SK-N-SH treated with all-trans-retinoic acid at 6 μM for 48 hours (cell line): ENCODE measurements at regions not wholly inside any gene's neighbourhood (a gene's known extent, or its start where the extent isn't known, plus 50 kb on each side); places are given as distances from the start of the nearest gene placed in this dataset.

Experiments used
- ATAC-seq: fragments of 200-7000 bp; cut with Tn5 transposase; 3 replicates; pipeline ENCODE4 v1.9.1; 2020; ENCODE audit warnings: mild to moderate bottlenecking, moderate library complexity
- ARNTL ChIP-seq: fragments of 450-650 bp; formaldehyde crosslinking; IDR thresholded peaks from 2 replicates; pipeline ENCODE4 v1.5.0; 2020; ENCODE audit warnings: low read depth, mild to moderate bottlenecking, moderate library complexity, borderline replicate concordance
- BACH2 ChIP-seq: fragments of 250-450 bp; sonication (Bioruptor Pico); IDR thresholded peaks from 2 replicates; pipeline ENCODE4 v1.9.0; 2021; ENCODE audit warnings: mild to moderate bottlenecking, borderline replicate concordance
- ESRRG ChIP-seq: fragments of 250-450 bp; sonication (Bioruptor Pico); IDR thresholded peaks from 2 replicates; pipeline ENCODE4 v1.6.1; 2021; ENCODE audit warnings: mild to moderate bottlenecking
- ISL1 ChIP-seq: fragments of 250-450 bp; sonication (Bioruptor Pico); IDR thresholded peaks from 2 replicates; pipeline ENCODE4 v2.1.2; 2022; ENCODE audit warnings: mild to moderate bottlenecking, moderate library complexity
- OSR1 ChIP-seq: fragments of 250-450 bp; sonication (Bioruptor Pico); IDR thresholded peaks from 2 replicates; pipeline ENCODE4 v1.8.0; 2022; ENCODE audit warnings: moderate library complexity, mild to moderate bottlenecking, inconsistent platforms
- PPARA ChIP-seq: fragments of 250-450 bp; sonication (Bioruptor Pico); IDR thresholded peaks from 2 replicates; pipeline ENCODE4 v1.5.0; 2020; ENCODE audit warnings: mild to moderate bottlenecking, borderline replicate concordance
- RARB ChIP-seq: fragments of 250-450 bp; sonication (Bioruptor Pico); IDR thresholded peaks from 2 replicates; pipeline ENCODE4 v1.8.0; 2021; ENCODE audit warnings: mild to moderate bottlenecking, moderate library complexity
- TOX ChIP-seq: fragments of 250-450 bp; sonication (Bioruptor Pico); IDR thresholded peaks from 2 replicates; pipeline ENCODE4 v1.8.0; 2021; ENCODE audit warnings: mild to moderate bottlenecking, moderate library complexity, borderline replicate concordance
- ZC3H10 ChIP-seq: fragments of 250-450 bp; sonication (Bioruptor Pico); IDR thresholded peaks from 2 replicates; pipeline ENCODE4 v1.5.1; 2021; ENCODE audit warnings: mild to moderate bottlenecking, moderate library complexity
- ZFP3 ChIP-seq: fragments of 250-450 bp; sonication (Bioruptor Pico); IDR thresholded peaks from 2 replicates; pipeline ENCODE4 v1.5.0; 2020; ENCODE audit warnings: mild to moderate bottlenecking, moderate library complexity
- ZFP30 ChIP-seq: fragments of 450-650 bp; formaldehyde crosslinking; IDR thresholded peaks from 2 replicates; pipeline ENCODE4 v1.5.0; 2022; ENCODE audit warnings: mild to moderate bottlenecking, moderate library complexity
- ZNF565 ChIP-seq: fragments of 450-650 bp; formaldehyde crosslinking; conservative IDR thresholded peaks from 2 replicates; pipeline ENCODE4 v1.5.0; 2020; ENCODE audit warnings: low read depth, mild to moderate bottlenecking, moderate library complexity
- ZNF70 ChIP-seq: fragments of 450-650 bp; formaldehyde crosslinking; IDR thresholded peaks from 2 replicates; pipeline ENCODE4 v1.5.0; 2020; ENCODE audit warnings: mild to moderate bottlenecking, moderate library complexity
- TF ChIP-seq, protein P1 (sequence below): fragments of 250-450 bp; sonication (Bioruptor Pico); IDR thresholded peaks from 2 replicates; pipeline ENCODE4 v1.5.0; 2020; ENCODE audit warnings: mild to moderate bottlenecking, moderate library complexity
- TF ChIP-seq, protein P2 (sequence below): fragments of 250-450 bp; sonication (Bioruptor Pico); IDR thresholded peaks from 2 replicates; pipeline ENCODE4 v1.5.1; 2020; ENCODE audit warnings: low read depth, mild to moderate bottlenecking, moderate library complexity
- TF ChIP-seq, protein P3 (sequence below): fragments of 250-450 bp; sonication (Bioruptor Pico); IDR thresholded peaks from 2 replicates; pipeline ENCODE4 v1.8.0; 2020; ENCODE audit warnings: mild to moderate bottlenecking, moderate library complexity, borderline replicate concordance
- TF ChIP-seq, protein P4 (sequence below): fragments of 250-450 bp; sonication (Bioruptor Pico); IDR thresholded peaks from 2 replicates; pipeline ENCODE4 v1.5.1; 2021; ENCODE audit warnings: mild to moderate bottlenecking, moderate library complexity

DNA sequence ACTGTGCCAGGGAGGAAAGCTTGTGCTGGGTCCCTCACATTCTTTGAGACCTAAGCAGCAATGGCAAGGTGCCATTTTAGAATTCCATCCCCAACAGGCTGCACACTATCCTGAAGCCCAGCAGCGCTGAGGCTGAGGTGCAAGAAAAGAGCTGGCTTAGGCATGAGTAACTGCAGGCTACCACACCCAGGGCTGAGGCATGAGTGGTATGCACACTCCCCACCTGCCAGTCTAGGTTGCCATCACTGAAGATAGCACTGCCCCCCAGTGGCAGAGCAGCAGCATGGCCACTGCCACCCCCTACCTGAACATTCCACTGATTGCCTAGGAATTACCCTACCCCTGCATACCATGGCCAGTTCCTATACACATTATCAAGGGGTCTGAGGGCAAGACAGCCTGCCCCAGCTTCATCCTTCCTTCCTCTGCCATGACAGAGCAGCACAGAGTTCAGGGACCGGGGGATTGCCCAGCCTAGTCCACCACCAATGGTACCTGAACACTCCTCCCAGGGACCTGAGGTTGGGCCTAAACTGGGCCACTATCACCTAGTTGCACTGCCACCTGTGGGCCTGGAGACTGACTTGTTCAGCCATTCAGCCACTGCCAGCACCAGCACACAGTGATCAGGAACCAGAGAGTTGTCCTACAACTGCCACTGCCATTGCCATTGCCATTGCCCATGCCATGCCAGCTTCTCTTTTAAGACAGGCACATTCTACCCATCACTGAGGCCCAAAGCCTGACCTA, 129.8 kb downstream of the SATB1 start:
- peak; percentile 99 for ATAC-seq
- TF ChIP-seq ZFP3 (CRISPR knock-in tag) (no peak), ZC3H10 (CRISPR knock-in tag) (no peak), ZFP30 (CRISPR knock-in tag) (no peak)
- TF ChIP-seq, protein P1, sequence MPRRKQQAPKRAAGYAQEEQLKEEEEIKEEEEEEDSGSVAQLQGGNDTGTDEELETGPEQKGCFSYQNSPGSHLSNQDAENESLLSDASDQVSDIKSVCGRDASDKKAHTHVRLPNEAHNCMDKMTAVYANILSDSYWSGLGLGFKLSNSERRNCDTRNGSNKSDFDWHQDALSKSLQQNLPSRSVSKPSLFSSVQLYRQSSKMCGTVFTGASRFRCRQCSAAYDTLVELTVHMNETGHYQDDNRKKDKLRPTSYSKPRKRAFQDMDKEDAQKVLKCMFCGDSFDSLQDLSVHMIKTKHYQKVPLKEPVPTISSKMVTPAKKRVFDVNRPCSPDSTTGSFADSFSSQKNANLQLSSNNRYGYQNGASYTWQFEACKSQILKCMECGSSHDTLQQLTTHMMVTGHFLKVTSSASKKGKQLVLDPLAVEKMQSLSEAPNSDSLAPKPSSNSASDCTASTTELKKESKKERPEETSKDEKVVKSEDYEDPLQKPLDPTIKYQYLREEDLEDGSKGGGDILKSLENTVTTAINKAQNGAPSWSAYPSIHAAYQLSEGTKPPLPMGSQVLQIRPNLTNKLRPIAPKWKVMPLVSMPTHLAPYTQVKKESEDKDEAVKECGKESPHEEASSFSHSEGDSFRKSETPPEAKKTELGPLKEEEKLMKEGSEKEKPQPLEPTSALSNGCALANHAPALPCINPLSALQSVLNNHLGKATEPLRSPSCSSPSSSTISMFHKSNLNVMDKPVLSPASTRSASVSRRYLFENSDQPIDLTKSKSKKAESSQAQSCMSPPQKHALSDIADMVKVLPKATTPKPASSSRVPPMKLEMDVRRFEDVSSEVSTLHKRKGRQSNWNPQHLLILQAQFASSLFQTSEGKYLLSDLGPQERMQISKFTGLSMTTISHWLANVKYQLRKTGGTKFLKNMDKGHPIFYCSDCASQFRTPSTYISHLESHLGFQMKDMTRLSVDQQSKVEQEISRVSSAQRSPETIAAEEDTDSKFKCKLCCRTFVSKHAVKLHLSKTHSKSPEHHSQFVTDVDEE (CRISPR knock-in tag): no peak
- TF ChIP-seq, protein P2, sequence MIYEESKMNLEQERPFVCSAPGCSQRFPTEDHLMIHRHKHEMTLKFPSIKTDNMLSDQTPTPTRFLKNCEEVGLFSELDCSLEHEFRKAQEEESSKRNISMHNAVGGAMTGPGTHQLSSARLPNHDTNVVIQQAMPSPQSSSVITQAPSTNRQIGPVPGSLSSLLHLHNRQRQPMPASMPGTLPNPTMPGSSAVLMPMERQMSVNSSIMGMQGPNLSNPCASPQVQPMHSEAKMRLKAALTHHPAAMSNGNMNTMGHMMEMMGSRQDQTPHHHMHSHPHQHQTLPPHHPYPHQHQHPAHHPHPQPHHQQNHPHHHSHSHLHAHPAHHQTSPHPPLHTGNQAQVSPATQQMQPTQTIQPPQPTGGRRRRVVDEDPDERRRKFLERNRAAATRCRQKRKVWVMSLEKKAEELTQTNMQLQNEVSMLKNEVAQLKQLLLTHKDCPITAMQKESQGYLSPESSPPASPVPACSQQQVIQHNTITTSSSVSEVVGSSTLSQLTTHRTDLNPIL (CRISPR knock-in tag): no peak

DNA sequence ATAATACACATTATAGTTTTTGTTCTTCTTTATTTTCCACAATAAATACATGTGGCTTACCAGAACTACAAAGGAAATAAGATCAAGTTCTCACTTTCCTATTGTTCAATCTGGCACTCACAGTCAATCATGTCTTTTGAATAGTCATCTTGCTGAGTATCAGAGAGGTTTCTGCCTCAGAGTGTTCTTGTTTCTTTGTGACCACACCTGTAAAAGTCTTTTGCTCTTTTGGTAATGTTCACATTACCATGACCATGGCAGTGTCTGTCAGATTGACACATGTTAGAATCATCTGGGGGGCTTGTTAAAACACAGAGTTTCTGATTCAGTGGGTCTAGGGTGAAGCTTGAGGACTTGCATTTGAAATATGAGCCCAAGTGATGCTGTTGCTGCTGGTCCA, 135.0 kb downstream of the SATB1 start:
- TF ChIP-seq ISL1 (CRISPR knock-in tag) (no peak), ZC3H10 (CRISPR knock-in tag) (no peak), PPARA (no peak), RARB (no peak), ZFP3 (CRISPR knock-in tag) (no peak)
- no peak for ATAC-seq

DNA sequence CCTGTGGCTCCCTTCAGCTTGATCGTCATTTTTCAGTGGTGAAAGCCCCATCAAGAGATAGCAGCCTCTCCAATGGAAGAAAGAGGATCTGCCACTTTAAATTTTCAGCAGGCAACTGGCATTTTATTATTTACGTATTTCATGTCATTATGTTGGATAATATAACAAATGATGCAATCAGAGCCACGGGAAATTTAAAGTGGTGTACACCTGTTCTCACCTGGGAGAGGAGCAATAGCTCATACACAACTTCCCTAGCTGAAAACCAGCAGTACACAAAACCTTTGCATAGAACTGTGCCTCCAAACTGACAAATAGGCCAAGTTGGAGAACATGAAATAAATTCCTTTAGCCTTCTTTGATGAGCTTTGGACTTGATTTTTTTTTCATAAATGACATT, 136.9 kb downstream of the SATB1 start:
- TF ChIP-seq, protein P3, sequence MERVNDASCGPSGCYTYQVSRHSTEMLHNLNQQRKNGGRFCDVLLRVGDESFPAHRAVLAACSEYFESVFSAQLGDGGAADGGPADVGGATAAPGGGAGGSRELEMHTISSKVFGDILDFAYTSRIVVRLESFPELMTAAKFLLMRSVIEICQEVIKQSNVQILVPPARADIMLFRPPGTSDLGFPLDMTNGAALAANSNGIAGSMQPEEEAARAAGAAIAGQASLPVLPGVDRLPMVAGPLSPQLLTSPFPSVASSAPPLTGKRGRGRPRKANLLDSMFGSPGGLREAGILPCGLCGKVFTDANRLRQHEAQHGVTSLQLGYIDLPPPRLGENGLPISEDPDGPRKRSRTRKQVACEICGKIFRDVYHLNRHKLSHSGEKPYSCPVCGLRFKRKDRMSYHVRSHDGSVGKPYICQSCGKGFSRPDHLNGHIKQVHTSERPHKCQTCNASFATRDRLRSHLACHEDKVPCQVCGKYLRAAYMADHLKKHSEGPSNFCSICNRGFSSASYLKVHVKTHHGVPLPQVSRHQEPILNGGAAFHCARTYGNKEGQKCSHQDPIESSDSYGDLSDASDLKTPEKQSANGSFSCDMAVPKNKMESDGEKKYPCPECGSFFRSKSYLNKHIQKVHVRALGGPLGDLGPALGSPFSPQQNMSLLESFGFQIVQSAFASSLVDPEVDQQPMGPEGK (CRISPR knock-in tag): no peak
- TF ChIP-seq OSR1 (CRISPR knock-in tag) (no peak), ISL1 (CRISPR knock-in tag) (no peak), ESRRG (CRISPR knock-in tag) (no peak), ZC3H10 (CRISPR knock-in tag) (no peak), ARNTL (CRISPR knock-in tag) (no peak), BACH2 (CRISPR knock-in tag) (no peak), TOX (CRISPR knock-in tag) (no peak), PPARA (no peak), ZNF70 (CRISPR knock-in tag) (no peak), RARB (no peak), ZNF565 (CRISPR knock-in tag) (no peak), ZFP30 (CRISPR knock-in tag) (no peak), ZFP3 (CRISPR knock-in tag) (no peak)
- TF ChIP-seq, protein P4, sequence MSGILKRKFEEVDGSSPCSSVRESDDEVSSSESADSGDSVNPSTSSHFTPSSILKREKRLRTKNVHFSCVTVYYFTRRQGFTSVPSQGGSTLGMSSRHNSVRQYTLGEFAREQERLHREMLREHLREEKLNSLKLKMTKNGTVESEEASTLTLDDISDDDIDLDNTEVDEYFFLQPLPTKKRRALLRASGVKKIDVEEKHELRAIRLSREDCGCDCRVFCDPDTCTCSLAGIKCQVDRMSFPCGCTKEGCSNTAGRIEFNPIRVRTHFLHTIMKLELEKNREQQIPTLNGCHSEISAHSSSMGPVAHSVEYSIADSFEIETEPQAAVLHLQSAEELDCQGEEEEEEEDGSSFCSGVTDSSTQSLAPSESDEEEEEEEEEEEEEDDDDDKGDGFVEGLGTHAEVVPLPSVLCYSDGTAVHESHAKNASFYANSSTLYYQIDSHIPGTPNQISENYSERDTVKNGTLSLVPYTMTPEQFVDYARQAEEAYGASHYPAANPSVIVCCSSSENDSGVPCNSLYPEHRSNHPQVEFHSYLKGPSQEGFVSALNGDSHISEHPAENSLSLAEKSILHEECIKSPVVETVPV (CRISPR knock-in tag): no peak
- TF ChIP-seq, protein P1 (CRISPR knock-in tag): no peak
- TF ChIP-seq, all 23 proteins: peak for 0
- no peak for ATAC-seq
